HepG2 (cell line): ENCODE measurements at regions not wholly inside any gene's neighbourhood (a gene's known extent, or its start where the extent isn't known, plus 50 kb on each side); places are given as distances from the start of the nearest gene placed in this dataset.

Experiments used
- ATAC-seq: fragments of 200-7000 bp; cut with Tn5 transposase; 3 replicates; pipeline ENCODE4 v1.9.1; 2020; ENCODE audit warnings: mild to moderate bottlenecking, moderate library complexity
- BruUV-seq: library from RNA; stranded (reverse); fragments of 400-500 nt; replicated peaks from 2 replicates; lab custom pipeline; 2021; lab: Mats Ljungman, UMichigan
- CTCF ChIA-PET: fragments of 300-600 bp; formaldehyde crosslinking; extraction: SDS; loops from one replicate; lab custom pipeline; 2021; ENCODE audit warnings: low total read pairs, inconsistent platforms, low intra/inter-chr PET ratio; lab: Yijun Ruan, JAX
- POLR2A ChIA-PET: fragments of 350-600 bp; sonication (Branson Sonifier 250); formaldehyde crosslinking; loops from one replicate; lab custom pipeline; 2020; ENCODE audit warnings: antibody characterized with exemption, inconsistent platforms; lab: Yijun Ruan, JAX
- DNase-seq: peaks from one replicate; pipeline ENCODE4 v3.0.0-alpha.2; 2015; ENCODE audit warnings: low spot score
- FAIRE-seq: peaks from 3 replicates; lab custom pipeline; 2011; peaks lifted over from hg19 to GRCh38; lab: Jason Lieb, UNC
- H2AFZ ChIP-seq: one replicate; pipeline ENCODE4 v1.6.1; 2011; ENCODE audit warnings: low read length, inconsistent platforms
- H3K27ac ChIP-seq: fragments of 300-600 bp; 3 replicates; pipeline ENCODE4 v1.8.0; 2011; ENCODE audit warnings: mixed run types, mild to moderate bottlenecking, mixed read lengths, low read length, inconsistent platforms; ENCODE audit not compliant: insufficient read depth; ENCODE audit errors: extremely low read length
- H3K27me3 ChIP-seq, 2 experiments: fragments of 200-600 bp in 1 of 2; 2 replicates in 1 of 2; 3 replicates in 1 of 2; pipeline versions ENCODE4 v1.6.0 to v1.8.0; 2011; ENCODE audit warnings: low read length in 2 of 2, mild to moderate bottlenecking in 2 of 2, moderate library complexity in 2 of 2, inconsistent platforms in 1 of 2; ENCODE audit not compliant: insufficient read depth in 2 of 2, control insufficient read depth in 1 of 2
- H3K36me3 ChIP-seq, 2 experiments: fragments of 200-600 bp in 1 of 2; replicated peaks in 1 of 2; 2 replicates in 1 of 2; 3 replicates in 1 of 2; pipeline versions ENCODE4 v1.5.1 to v1.8.0; 2011; ENCODE audit warnings: low read length in 2 of 2, inconsistent platforms in 1 of 2; ENCODE audit not compliant: insufficient read depth in 2 of 2, control insufficient read depth in 1 of 2
- H3K4me1 ChIP-seq: 2 replicates; pipeline ENCODE4 v1.5.1; 2012; ENCODE audit warnings: low read length, inconsistent platforms; ENCODE audit not compliant: insufficient read depth
- H3K4me2 ChIP-seq: 2 replicates; pipeline ENCODE4 v1.6.0; 2011; ENCODE audit warnings: low read depth, low read length, inconsistent platforms
- H3K4me3 ChIP-seq, 3 experiments: fragments of 200-600 bp in 1 of 3; sonication (generic), shearing (Covaris generic) in 1 of 3; replicated peaks in 1 of 3; 2 replicates each; pipeline ENCODE4 v1.5.1; 2011 to 2016; ENCODE audit warnings: low read length in 3 of 3, inconsistent platforms in 2 of 3, low read depth in 2 of 3, mild to moderate bottlenecking in 2 of 3, control low read depth in 1 of 3, mixed read lengths in 1 of 3; ENCODE audit not compliant: insufficient read depth in 1 of 3
- H3K79me2 ChIP-seq: one replicate; pipeline ENCODE4 v1.6.1; 2011; ENCODE audit warnings: low read length, inconsistent platforms; ENCODE audit not compliant: insufficient read depth
- H3K9ac ChIP-seq: 2 replicates; pipeline ENCODE4 v1.6.0; 2011; ENCODE audit warnings: mild to moderate bottlenecking, low read depth, low read length, inconsistent platforms; ENCODE audit not compliant: insufficient read depth
- H3K9me3 ChIP-seq: 2 replicates; pipeline ENCODE4 v1.5.1; 2012; ENCODE audit warnings: mild to moderate bottlenecking, low read length
- H4K20me1 ChIP-seq: 2 replicates; pipeline ENCODE4 v1.6.0; 2011; ENCODE audit warnings: inconsistent platforms, mild to moderate bottlenecking, low read length, moderate library complexity; ENCODE audit not compliant: insufficient read depth
- MNT ChIP-seq: fragments of 450-650 bp; IDR thresholded peaks from 2 replicates; pipeline ENCODE4 v1.6.1; 2016
- SNAI1 ChIP-seq: sonication (generic); formaldehyde crosslinking; IDR thresholded peaks from 2 replicates; pipeline ENCODE4 v1.5.0; 2020; ENCODE audit warnings: mild to moderate bottlenecking, missing genetic modification reagents, borderline replicate concordance
- THAP7 ChIP-seq: sonication (generic); formaldehyde crosslinking; IDR thresholded peaks from 2 replicates; pipeline ENCODE4 v1.8.1; 2023; ENCODE audit warnings: mild to moderate bottlenecking, missing genetic modification reagents
- WGBS: methylation state at CpG from one replicate; pipeline ENCODE4 v1.1.6; 2017; ENCODE audit warnings: low lambda C conversion rate; 5-methylcytosine and 5-hydroxymethylcytosine counted together
- in situ Hi-C: cut with HindIII; loops from 2 replicates; pipeline ENCODE4 v1.10.0; 2017; ENCODE audit warnings: low pct_unique_long_range_greater_than_20kb; ENCODE audit not compliant: extremely low pct_ligation_motif_present
- intact Hi-C: fragments of 100-400 bp; cut with micrococcal nuclease; formaldehyde crosslinking; loops from one replicate; pipeline ENCODE4 v1.10.0; 2022; ENCODE audit not compliant: unreplicated experiment

DNA sequence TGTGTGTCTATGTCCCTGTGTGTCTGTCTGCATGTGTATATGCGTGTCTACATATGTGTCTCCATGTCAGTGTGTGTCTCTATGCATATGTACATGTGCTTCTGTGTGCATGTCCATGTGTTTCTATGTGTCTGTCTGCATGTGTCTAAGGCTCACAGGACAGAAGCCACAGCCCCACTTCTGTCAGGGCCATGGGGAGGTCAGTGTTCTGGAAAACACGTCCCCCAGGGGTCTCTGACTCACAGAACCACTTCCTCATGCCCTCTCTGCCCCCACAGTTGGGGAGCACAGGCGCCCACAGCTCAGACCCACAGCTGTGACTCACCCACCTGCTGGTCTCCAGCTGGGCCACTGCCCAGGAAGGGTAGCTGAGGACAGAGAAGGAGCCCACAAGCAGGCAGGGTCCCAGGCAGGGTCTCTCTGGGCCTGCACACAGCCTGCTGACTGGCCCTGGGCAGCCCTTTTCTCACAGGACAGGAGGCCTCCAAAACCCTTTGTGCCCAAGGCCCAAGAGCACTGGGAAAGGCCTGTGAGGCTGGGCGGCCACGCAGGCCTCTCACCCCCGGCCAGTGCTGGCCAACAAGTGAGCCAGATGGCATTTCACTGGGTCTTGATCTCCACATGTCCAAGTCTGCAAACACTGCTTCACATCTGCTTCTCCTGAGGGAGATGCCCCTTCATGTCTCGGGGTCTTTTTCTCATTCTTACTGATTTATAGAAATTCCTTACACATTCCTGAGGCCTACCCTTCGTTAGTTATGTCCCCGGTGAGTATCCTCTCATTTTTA lies 102.9 kb upstream of the FAM20C start:
- H3K27me3 ChIP-seq, result peaks cover 4 to 64% of the 10 kb centered on the region in 2 experiments; a peak in 3 of 5 replicates
- peaks cover 2% of the 10 kb centered on the region; the same call in 1 of the 2 replicates for H4K20me1 ChIP-seq
- no peaks in the 10 kb centered on the region for H3K36me3 ChIP-seq
- H3K9ac ChIP-seq, result no peak overlapping the region
- 19% methylated on average over 5 of the region's 9 CpGs for WGBS
- H3K79me2 ChIP-seq, result no peaks in the 10 kb centered on the region
- TF ChIP-seq SNAI1 (CRISPR knock-in tag), result no peak
- TF ChIP-seq MNT, result peak; percentile 100
- intact Hi-C loops, result no loop called here
- ChIA-PET CTCF (no interaction called here), POLR2A (no interaction called here)
- no peak overlapping the region for H3K4me3 ChIP-seq
- in situ Hi-C loops, result no loop called here
- no peak overlapping the region for H3K27ac ChIP-seq
- FAIRE-seq (no peak), DNase-seq (no peak), ATAC-seq (no peak)
- H3K9me3 ChIP-seq, result no peaks in the 10 kb centered on the region
- no peaks in the 10 kb centered on the region for H3K4me1 ChIP-seq
- no TSS peak for BruUV-seq
- no peak overlapping the region for H3K4me2 ChIP-seq
- H2AFZ ChIP-seq, result no peak overlapping the region

GRCh38 chr7:90111-91063 lies 102.0 kb upstream of the FAM20C start:
- H3K4me1 ChIP-seq, result no peaks in the 10 kb centered on the region
- intact Hi-C loops, result no loop called here
- 40% methylated on average over 12 of the region's 13 CpGs for WGBS
- POLR2A ChIA-PET, result no interaction called here
- no peak overlapping the region for H3K27ac ChIP-seq
- TF ChIP-seq THAP7 (CRISPR knock-in tag), result no peak
- TF ChIP-seq MNT, result peak; percentile 97
- TF ChIP-seq, all 625 proteins: peak for 1
- Histone ChIP-seq H3K27me3 (peaks cover 4 to 60% of the 10 kb centered on the region in 2 experiments; a peak in 3 of 5 replicates), H2AFZ (no peak overlapping the region), H3K4me3 (no peak overlapping the region), H3K79me2 (no peaks in the 10 kb centered on the region), H3K4me2 (no peak overlapping the region), H3K36me3 (no peaks in the 10 kb centered on the region), H3K9me3 (no peaks in the 10 kb centered on the region), H4K20me1 (peaks cover 2% of the 10 kb centered on the region; the same call in 1 of the 2 replicates), H3K9ac (no peak overlapping the region)
- in situ Hi-C loops, result no loop called here
- no TSS peak for BruUV-seq
- FAIRE-seq, result no peak
- CTCF ChIA-PET, result no interaction called here
- no peak for ATAC-seq
- no peak for DNase-seq
